Lower lobe of right lung (tissue), 2 donors: ENCODE measurements at regions not wholly inside any gene's neighbourhood (a gene's known extent, or its start where the extent isn't known, plus 50 kb on each side); places are given as distances from the start of the nearest gene placed in this dataset.

ENCODE experiments used
- ATAC-seq, 2 donors: fragments of 200-7000 bp; cut with Tn5 transposase; one replicate each; pipeline ENCODE4 v1.9.1; 2020 to 2022; ENCODE audit warnings: mild to moderate bottlenecking in 2 of 2, moderate library complexity in 2 of 2
- DNase-seq: peaks from one replicate; pipeline ENCODE4 v3.0.0-alpha.2; 2020
- H3K27ac ChIP-seq: fragments of 200-600 bp; one replicate; pipeline ENCODE4 v1.8.0; 2022
- H3K27me3 ChIP-seq: fragments of 200-600 bp; one replicate; pipeline ENCODE4 v1.8.0; 2022; ENCODE audit warnings: low read depth
- H3K36me3 ChIP-seq: fragments of 200-600 bp; one replicate; pipeline ENCODE4 v1.8.0; 2022; ENCODE audit warnings: mild to moderate bottlenecking
- H3K4me1 ChIP-seq: fragments of 200-600 bp; one replicate; pipeline ENCODE4 v1.8.0; 2022
- H3K4me3 ChIP-seq: fragments of 200-600 bp; one replicate; pipeline ENCODE4 v1.8.0; 2022; ENCODE audit warnings: mild to moderate bottlenecking
- H3K9me3 ChIP-seq: fragments of 200-600 bp; one replicate; pipeline ENCODE4 v1.8.0; 2022
- intact Hi-C: fragments of 100-400 bp; cut with DNase I; formaldehyde crosslinking; loops from one replicate; pipeline ENCODE4 v1.11.0; 2022
- TF ChIP-seq, protein P1 (sequence below): fragments of 200-600 bp; IDR thresholded peaks from one replicate; pipeline ENCODE4 v1.8.0; 2022; ENCODE audit warnings: antibody characterized with exemption, mild to moderate bottlenecking
- donor health status: DM: no; HTN: yes; CAD: no; lungs with severe emphysema.

DNA sequence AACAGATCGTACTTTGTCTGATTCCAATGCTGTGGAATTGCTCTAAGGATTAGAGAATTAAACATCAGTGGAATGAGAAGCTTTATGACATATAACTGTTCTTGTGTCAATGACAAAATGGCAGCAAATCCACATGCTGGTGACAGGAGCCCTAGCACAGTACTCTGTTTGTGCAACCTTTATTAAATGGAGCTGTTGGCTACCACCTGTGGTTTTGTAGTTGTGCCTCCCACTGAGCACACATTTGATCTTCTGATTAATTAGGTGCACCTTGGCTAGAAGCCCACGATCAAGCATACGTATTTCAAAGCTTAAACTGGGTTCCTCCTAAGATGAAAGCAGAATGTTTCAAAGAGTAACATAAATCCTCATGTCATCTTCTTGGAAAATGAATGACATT lies 394.0 kb upstream of the IGFBP7 start:
- H3K27ac ChIP-seq = no peak overlapping the region
- DNase-seq (no peak), ATAC-seq (no peak)
- H3K4me1 ChIP-seq = no peaks in the 10 kb centered on the region
- no peaks in the 10 kb centered on the region for H3K36me3 ChIP-seq
- TF ChIP-seq, protein P1, sequence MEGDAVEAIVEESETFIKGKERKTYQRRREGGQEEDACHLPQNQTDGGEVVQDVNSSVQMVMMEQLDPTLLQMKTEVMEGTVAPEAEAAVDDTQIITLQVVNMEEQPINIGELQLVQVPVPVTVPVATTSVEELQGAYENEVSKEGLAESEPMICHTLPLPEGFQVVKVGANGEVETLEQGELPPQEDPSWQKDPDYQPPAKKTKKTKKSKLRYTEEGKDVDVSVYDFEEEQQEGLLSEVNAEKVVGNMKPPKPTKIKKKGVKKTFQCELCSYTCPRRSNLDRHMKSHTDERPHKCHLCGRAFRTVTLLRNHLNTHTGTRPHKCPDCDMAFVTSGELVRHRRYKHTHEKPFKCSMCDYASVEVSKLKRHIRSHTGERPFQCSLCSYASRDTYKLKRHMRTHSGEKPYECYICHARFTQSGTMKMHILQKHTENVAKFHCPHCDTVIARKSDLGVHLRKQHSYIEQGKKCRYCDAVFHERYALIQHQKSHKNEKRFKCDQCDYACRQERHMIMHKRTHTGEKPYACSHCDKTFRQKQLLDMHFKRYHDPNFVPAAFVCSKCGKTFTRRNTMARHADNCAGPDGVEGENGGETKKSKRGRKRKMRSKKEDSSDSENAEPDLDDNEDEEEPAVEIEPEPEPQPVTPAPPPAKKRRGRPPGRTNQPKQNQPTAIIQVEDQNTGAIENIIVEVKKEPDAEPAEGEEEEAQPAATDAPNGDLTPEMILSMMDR = no peak
- intact Hi-C loops = no loop called here
- no peaks in the 10 kb centered on the region for H3K9me3 ChIP-seq
- H3K27me3 ChIP-seq = no peaks in the 10 kb centered on the region
- H3K4me3 ChIP-seq = no peak overlapping the region

DNA sequence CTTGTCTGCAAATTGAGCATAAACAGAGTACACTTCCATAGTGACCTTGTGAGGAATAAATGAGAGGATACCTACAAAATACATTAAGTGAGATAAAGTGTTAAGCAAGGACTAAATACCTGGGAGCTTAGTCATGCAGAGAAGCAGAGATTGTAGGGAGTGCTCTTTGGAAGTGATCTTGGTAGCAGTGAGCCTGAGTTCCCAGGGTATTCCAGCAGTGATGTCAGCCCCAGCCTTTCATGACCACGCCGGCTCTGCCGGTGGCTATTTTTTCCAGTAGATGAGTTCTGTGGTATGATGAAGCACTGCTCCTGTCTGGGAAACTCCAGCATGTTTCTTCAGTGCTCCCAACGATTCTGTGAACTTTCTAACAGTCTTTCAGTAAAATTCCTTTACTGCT lies 391.5 kb upstream of the IGFBP7 start:
- Histone ChIP-seq H3K36me3 (no peaks in the 10 kb centered on the region), H3K9me3 (no peaks in the 10 kb centered on the region), H3K4me1 (no peaks in the 10 kb centered on the region), H3K27me3 (no peaks in the 10 kb centered on the region), H3K27ac (no peak overlapping the region), H3K4me3 (no peak overlapping the region)
- intact Hi-C loops = no loop called here
- TF ChIP-seq, protein P1 = no peak
- ATAC-seq (peak in 1 of 2 donors; percentile 28), DNase-seq (no peak)

DNA sequence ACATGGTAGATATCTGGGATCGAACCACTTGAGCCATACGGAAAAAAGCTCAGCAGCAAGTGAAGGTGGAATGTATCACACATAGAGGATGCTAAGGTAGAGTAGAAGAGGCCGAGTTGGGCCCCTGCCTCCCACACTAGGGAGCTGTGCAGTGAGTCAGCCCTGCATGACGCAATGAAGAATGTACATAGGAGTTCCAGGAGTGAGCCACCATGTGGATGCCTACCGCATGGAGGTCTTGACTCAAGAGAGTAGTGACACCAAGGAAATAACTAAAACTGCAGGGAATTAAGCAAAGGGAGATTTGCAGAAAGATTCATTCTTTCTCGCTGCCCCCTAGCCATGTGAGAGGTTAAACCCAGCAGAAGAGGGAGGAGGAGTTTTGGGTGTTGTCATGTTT lies 389.6 kb upstream of the IGFBP7 start:
- TF ChIP-seq, protein P1 = no peak
- ATAC-seq (no peak), DNase-seq (no peak)
- no peaks in the 10 kb centered on the region for H3K4me1 ChIP-seq
- H3K4me3 ChIP-seq = no peak overlapping the region
- H3K9me3 ChIP-seq = no peaks in the 10 kb centered on the region
- H3K27ac ChIP-seq = no peak overlapping the region
- intact Hi-C loops = no loop called here
- H3K36me3 ChIP-seq = no peaks in the 10 kb centered on the region
- H3K27me3 ChIP-seq = no peaks in the 10 kb centered on the region

DNA sequence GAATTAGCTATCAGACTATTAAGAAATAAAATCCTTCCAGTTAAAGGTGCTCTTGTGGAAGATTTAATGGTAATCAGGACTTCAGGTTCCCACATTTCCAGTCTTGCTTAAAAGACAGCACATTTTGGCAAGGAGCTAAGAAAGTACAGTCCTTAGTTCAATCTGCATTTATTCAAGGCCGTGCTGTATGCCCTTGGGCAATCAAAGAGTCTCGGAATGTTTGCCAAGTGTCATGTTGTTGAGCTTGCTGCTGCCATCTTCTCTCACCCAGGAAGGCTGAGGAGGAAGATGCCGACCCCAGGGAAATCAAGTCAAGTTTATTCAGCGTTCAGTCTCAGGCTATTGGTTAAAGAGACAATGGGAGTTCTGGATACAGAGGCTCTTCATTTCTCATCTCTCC lies 388.1 kb upstream of the IGFBP7 start:
- DNase-seq = no peak
- no peaks in the 10 kb centered on the region for H3K36me3 ChIP-seq
- TF ChIP-seq, protein P1 = no peak
- no peak for ATAC-seq
- no peaks in the 10 kb centered on the region for H3K27me3 ChIP-seq
- H3K4me3 ChIP-seq = no peak overlapping the region
- no peaks in the 10 kb centered on the region for H3K4me1 ChIP-seq
- no peaks in the 10 kb centered on the region for H3K9me3 ChIP-seq
- no peak overlapping the region for H3K27ac ChIP-seq
- intact Hi-C loops = no loop called here

DNA sequence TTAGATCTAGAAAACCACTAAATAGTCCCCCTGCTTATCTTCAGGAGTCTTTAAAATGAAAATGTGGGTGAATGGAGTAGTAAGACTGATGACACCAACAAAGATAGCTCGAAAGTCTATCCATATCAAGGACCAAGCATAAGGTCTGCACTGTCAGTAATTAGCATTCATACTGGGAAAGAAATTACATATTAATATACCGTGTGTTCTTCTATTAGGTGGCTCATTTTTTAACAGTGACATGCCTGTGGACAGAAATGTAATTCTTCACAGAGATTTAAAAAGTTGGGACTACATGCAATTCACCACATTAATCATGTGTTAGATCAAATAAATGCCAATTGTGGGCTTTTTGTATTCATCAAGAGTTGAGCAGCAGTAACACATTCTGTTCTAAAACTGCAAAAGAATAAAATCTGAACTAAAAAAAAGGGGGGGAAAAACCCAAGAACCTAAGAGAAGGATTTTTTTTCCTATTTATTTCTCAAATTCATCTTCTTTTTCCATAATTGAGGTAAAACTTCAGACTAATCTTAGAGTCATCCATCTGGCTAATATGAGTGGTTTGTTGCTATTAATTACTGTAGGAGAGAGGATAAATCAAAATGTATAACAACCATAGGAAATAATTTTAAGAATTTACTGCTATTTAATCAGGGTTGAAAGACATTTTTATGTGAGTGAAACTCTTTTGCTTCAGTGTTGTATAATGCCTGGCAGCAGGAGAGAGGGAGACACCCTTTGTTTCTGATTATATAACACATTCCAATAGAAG lies 386.7 kb upstream of the IGFBP7 start:
- Histone ChIP-seq H3K27me3 (no peaks in the 10 kb centered on the region), H3K36me3 (no peaks in the 10 kb centered on the region), H3K4me1 (no peaks in the 10 kb centered on the region), H3K9me3 (no peaks in the 10 kb centered on the region), H3K4me3 (no peak overlapping the region), H3K27ac (no peak overlapping the region)
- ATAC-seq (no peak), DNase-seq (no peak)
- TF ChIP-seq, protein P1 = no peak
- intact Hi-C loops = no loop called here
